ENCODE measurements at regions not wholly inside any gene's neighbourhood (a gene's known extent, or its start where the extent isn't known, plus 50 kb on each side); places are given as distances from the start of the nearest gene placed in this dataset.
"Not testable (repeated sequence)": the region's sequence is repeated elsewhere in the genome, so short reads cannot be mapped to it uniquely, and the experiment has no call there.

- no peak overlapping the region for H3K27ac ChIP-seq (ENCODE audit: low read length)
- H3K36me3 ChIP-seq (ENCODE audit: low read depth, low read length) = no peaks in the 10 kb centered on the region
- H3K9me2 ChIP-seq (replicated peaks; ENCODE audit: low read length) = no peaks in the 10 kb centered on the region
- DNase-seq = no peak
- no peak for TF ChIP-seq CTCF (conservative IDR thresholded peaks at IDR 0.05; ENCODE audit: low read depth, low read length)
- no peak for TF ChIP-seq EZH2phosphoT487 (IDR thresholded peaks at IDR 0.05; ENCODE audit: borderline replicate concordance, low read length)
- no peak for TF ChIP-seq EZH2 (IDR thresholded peaks at IDR 0.05; ENCODE audit: low read length, unreplicated experiment)
- BruUV-seq (replicated peaks) = no TSS peak
- intact Hi-C loops (cut with micrococcal nuclease) = no loop called here
- no peaks in the 10 kb centered on the region for H3K4me1 ChIP-seq (ENCODE audit: insufficient read depth, low read length)
- POLR2A ChIA-PET (ENCODE audit: unreplicated experiment) = no interaction called here
- no peaks in the 10 kb centered on the region for H4K20me1 ChIP-seq (ENCODE audit: low read length)
- CTCF ChIA-PET = no interaction called here
- no peaks in the 10 kb centered on the region for H3K27me3 ChIP-seq (ENCODE audit: low read length)
- no peak for ATAC-seq
- no peak overlapping the region for H3K4me2 ChIP-seq (ENCODE audit: low read length)
- no peak overlapping the region for H3K9ac ChIP-seq (ENCODE audit: low read length)
- no peaks in the 10 kb centered on the region for H3K9me3 ChIP-seq (ENCODE audit: low read length)
- H3K79me2 ChIP-seq (ENCODE audit: low read length) = no peaks in the 10 kb centered on the region
- no peak overlapping the region for H2AFZ ChIP-seq (ENCODE audit: low read length)
- H3F3A ChIP-seq (ENCODE audit: low read length, unreplicated experiment) = no peaks in the 10 kb centered on the region
- no peak overlapping the region for H3K4me3 ChIP-seq (ENCODE audit: low read length)
These were observed 266.2 kb upstream of the SEMA3C start for GRCh38 chr7:81185072-81185471.

GRCh38 chr7:81183326-81183725, 264.5 kb upstream of the SEMA3C start:
- H3K27ac ChIP-seq (ENCODE audit: low read length) = no peak overlapping the region
- no peak overlapping the region for H3K9ac ChIP-seq (ENCODE audit: low read length)
- H3K4me1 ChIP-seq (ENCODE audit: insufficient read depth, low read length) = no peaks in the 10 kb centered on the region
- H3K79me2 ChIP-seq (ENCODE audit: low read length) = no peaks in the 10 kb centered on the region
- BruUV-seq (replicated peaks) = no TSS peak
- no peak overlapping the region for H3K4me3 ChIP-seq (ENCODE audit: low read length)
- ATAC-seq (no peak), DNase-seq (no peak)
- no peaks in the 10 kb centered on the region for H3F3A ChIP-seq (ENCODE audit: low read length, unreplicated experiment)
- intact Hi-C loops (cut with micrococcal nuclease) = no loop called here
- POLR2A ChIA-PET (ENCODE audit: unreplicated experiment) = interaction anchor here (0.5 kb wide), 1 partner anchor 26 kb away, joined by 9 read pairs; no protein-coding TSS in a partner anchor
- no peaks in the 10 kb centered on the region for H3K27me3 ChIP-seq (ENCODE audit: low read length)
- H3K9me3 ChIP-seq (ENCODE audit: low read length) = no peaks in the 10 kb centered on the region
- TF ChIP-seq EZH2 (IDR thresholded peaks at IDR 0.05; ENCODE audit: low read length, unreplicated experiment) = no peak
- TF ChIP-seq CTCF (conservative IDR thresholded peaks at IDR 0.05; ENCODE audit: low read depth, low read length) = no peak
- TF ChIP-seq EZH2phosphoT487 (IDR thresholded peaks at IDR 0.05; ENCODE audit: borderline replicate concordance, low read length) = no peak
- H3K9me2 ChIP-seq (replicated peaks; ENCODE audit: low read length) = no peaks in the 10 kb centered on the region
- CTCF ChIA-PET = no interaction called here
- no peak overlapping the region for H2AFZ ChIP-seq (ENCODE audit: low read length)
- no peaks in the 10 kb centered on the region for H4K20me1 ChIP-seq (ENCODE audit: low read length)
- H3K36me3 ChIP-seq (ENCODE audit: low read depth, low read length) = no peaks in the 10 kb centered on the region
- H3K4me2 ChIP-seq (ENCODE audit: low read length) = no peak overlapping the region

GRCh38 chr7:81182056-81182455, 263.2 kb upstream of the SEMA3C start:
- H2AFZ ChIP-seq (ENCODE audit: low read length); intact Hi-C loops (cut with micrococcal nuclease); H3K4me1 ChIP-seq (ENCODE audit: insufficient read depth, low read length); H3K27me3 ChIP-seq (ENCODE audit: low read length); H3K9ac ChIP-seq (ENCODE audit: low read length); H3K4me2 ChIP-seq (ENCODE audit: low read length); DNase-seq; BruUV-seq (replicated peaks); H3K79me2 ChIP-seq (ENCODE audit: low read length); H4K20me1 ChIP-seq (ENCODE audit: low read length); H3K27ac ChIP-seq (ENCODE audit: low read length); H3F3A ChIP-seq (ENCODE audit: low read length, unreplicated experiment); H3K9me2 ChIP-seq (replicated peaks; ENCODE audit: low read length); H3K9me3 ChIP-seq (ENCODE audit: low read length); H3K36me3 ChIP-seq (ENCODE audit: low read depth, low read length); H3K4me3 ChIP-seq (ENCODE audit: low read length); POLR2A ChIA-PET (ENCODE audit: unreplicated experiment); CTCF ChIA-PET; ATAC-seq: not testable (repeated sequence)
